GM20000 (cell line): ENCODE measurements at regions not wholly inside any gene's neighbourhood (a gene's known extent, or its start where the extent isn't known, plus 50 kb on each side); places are given as distances from the start of the nearest gene placed in this dataset.

Experiments used
- DNase-seq: peaks from one replicate; pipeline ENCODE4 v3.0.0; 2012; ENCODE audit warnings: low spot score
- CTCF ChIP-seq: IDR thresholded peaks from 2 replicates; pipeline ENCODE4 v1.5.1; 2012; ENCODE audit warnings: mild to moderate bottlenecking, control low read depth; ENCODE audit errors: extremely low read depth, missing control alignments

DNA sequence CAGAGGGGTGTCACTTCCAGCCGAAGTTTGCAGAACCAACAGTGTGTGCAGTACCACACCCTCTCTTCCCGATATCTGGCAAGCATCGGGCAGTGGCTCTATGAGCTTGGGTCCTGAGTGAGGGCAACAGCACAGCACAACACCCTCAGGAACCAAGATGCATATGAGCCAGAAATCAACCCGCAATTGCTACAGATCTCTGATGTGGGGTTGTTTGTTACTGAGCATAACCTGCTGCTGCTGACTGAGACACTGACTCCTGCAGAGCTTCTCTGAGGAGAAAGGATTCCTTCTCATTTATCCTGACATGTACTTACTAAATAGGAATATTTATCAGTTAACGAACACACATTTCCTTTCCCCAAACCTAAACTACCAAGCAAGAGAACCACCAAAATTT, 218.3 kb downstream of the RBFOX3 start:
- DNase-seq, result no peak
- TF ChIP-seq CTCF, result no peak

DNA sequence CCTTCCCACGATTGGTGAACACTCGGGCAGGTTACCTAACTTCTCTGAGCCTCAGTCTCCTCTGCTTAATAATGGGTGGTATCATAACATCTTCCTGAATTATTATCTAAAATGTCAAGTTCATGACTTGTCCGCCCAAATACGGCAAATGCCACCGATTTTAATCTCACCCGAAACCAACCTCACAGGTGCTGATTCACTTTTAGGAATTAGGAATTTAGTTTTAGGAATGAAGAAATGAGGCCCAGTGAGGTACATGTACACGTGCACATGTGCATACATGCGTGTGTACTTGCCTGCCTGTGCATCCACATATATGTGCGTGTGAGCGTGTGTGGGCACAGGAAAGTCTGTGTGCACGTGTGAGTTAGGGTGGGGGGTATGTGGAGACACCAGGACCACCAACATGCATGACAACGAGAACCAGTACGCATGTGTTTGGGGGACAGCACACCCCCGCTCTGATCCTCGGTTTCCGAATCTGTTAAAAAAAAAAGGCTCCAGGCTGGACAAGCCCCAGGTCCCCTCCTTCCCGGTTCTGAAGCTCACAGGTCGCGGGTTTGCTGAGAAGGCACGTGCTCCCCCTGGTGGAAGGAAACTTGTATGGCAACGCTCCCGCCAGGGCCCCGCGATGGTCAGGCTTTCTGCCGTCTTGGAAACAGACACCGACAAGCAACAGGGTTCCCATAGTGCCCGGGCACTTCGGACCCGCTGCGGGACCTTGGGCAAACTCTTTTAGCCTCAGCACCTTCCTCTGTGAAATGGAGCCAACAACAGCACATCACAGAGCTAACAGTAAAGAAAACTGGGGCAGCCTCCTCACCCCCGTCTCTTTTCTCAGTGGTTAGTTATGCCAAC, 219.2 kb downstream of the RBFOX3 start:
- TF ChIP-seq CTCF, result peak; percentile 62
- peak; percentile 84 for DNase-seq

DNA sequence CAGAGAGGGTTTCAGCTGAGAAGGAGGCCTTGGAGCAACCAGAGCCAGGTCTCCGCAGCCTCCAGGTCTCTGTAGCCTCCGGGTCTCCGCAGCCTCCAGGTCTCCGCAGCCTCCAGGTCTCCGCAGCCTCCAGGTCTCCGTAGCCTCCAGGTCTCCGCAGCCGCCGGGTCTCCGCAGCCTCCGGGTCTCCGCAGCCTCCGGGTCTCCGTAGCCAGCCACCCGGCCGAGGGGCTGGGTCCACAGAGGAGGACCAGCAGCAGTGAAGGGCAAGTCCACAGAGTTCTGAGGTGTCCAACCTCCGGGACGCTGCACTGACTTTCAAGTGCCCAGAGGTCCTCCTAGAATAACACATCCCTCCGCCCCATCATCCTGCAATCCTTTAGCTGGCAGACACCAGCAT, 221.0 kb downstream of the RBFOX3 start:
- DNase-seq, result no peak
- TF ChIP-seq CTCF, result no peak

DNA sequence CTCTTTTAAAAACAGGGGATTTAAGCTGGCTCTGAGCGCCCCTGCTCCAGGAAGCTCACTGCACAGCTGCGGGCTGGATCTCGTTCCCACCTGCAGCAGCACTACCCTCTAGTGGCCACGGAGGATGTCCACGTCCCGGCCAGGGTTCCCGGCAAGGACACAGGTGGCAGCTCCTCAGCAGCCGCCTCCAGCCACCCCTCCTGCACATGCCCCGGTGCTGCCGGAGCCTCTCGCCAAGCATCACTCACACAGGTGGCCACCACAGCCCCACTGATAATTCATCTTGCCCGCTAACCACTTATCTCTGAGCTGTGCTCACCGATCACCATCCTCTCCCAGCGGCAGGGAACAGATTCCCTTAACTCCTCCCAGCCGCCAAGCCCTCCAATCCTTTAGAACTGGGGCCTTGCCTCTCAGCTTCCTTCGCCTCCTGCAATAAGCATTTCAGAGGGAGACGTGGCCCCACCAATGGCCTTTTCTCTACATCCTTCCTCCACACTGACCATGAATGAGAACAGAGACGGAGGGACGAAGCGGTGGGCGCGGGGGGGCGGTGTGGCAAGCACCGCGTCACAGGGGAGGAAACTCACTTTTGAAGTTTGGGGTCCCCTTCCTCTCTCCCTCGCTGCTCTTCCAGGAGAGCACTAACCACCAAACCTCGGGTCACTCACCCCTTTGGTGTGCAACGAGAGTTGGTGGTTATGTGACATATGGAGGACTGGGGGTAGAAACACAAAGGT, 222.1 kb downstream of the RBFOX3 start:
- DNase-seq, result peak; percentile 69
- TF ChIP-seq CTCF, result peak; percentile 31

- no peak for DNase-seq
Observed at GRCh38 chr17:79387783-79388182, 223.1 kb downstream of the RBFOX3 start.

DNA sequence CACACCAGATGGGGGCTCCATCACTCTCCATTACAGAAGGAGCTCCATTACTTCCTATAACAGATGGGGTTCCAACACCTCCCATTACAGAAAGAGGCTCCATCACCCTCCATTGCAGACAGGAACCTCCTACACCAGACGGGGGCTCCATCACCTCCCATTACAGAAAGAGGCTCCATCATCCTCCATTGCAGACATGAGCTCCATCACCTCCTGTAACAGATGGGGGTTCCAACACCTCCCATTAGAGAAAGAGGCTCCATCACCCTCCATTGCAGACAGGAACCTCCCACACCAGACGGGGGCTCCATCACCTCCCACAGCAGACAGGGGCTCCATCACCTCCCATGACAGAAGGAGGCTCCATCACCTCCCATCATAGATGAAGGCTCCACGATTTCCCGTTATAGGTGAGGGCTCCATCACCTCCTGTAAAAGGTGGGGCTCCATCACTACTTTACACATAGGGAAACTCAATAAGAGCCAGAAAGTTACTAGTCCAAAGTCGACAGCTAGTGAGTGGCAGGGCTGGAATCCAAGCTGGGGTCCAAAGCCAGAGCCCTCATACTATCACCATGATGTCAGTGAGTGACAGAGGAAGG, 224.8 kb downstream of the RBFOX3 start:
- TF ChIP-seq CTCF, result no peak
- no peak for DNase-seq

More at GRCh38 chr17:79387783-79388182, 223.1 kb downstream of the RBFOX3 start:
- TF ChIP-seq CTCF, result no peak

GRCh38 chr17:79382313-79382712, 228.5 kb downstream of the RBFOX3 start:
- DNase-seq, result no peak
- no peak for TF ChIP-seq CTCF
